ENCODE measurements at regions not wholly inside any gene's neighbourhood (a gene's known extent, or its start where the extent isn't known, plus 50 kb on each side); places are given as distances from the start of the nearest gene placed in this dataset.

- TF ChIP-seq CTCF (IDR thresholded peaks at IDR 0.05) (no peak), EP300 (IDR thresholded peaks at IDR 0.05) (no peak)
Measured at GRCh38 chr9:86772635-86772993, 174.7 kb downstream of the GAS1 start.

All from esophagus muscularis mucosa (tissue), 3 donors.